ENCODE measurements at regions not wholly inside any gene's neighbourhood (a gene's known extent, or its start where the extent isn't known, plus 50 kb on each side); places are given as distances from the start of the nearest gene placed in this dataset.

- POLR2A ChIA-PET (ENCODE audit: unreplicated experiment) = interaction anchor here (0.7 kb wide), 1 partner anchor 25 kb away, joined by 5 read pairs; no protein-coding TSS in a partner anchor
- peak; percentile 3 to 41 for DNase-seq
- no peak overlapping the region for H3K4me2 ChIP-seq
Observed at GRCh38 chr12:59459966-59460660, 135.7 kb upstream of the SLC16A7 start.

GRCh38 chr12:59453475-59453874, 142.4 kb upstream of the SLC16A7 start:
- Histone ChIP-seq H3K79me2 (ENCODE audit: low read depth) (no peaks in the 10 kb centered on the region), H3K9me2 (ENCODE audit: insufficient read depth) (no peaks in the 10 kb centered on the region), H3K9me3 (ENCODE audit: insufficient read depth, low read depth) (no peaks in the 10 kb centered on the region), H3K27ac (no peak overlapping the region), H3K4me2 (no peak overlapping the region), H4K20me1 (ENCODE audit: insufficient read depth) (no peaks in the 10 kb centered on the region), H3K4me1 (replicated peaks; ENCODE audit: insufficient read depth) (no peaks in the 10 kb centered on the region), H2AFZ (no peak overlapping the region), H3F3A (ENCODE audit: insufficient read depth, low read depth) (no peaks in the 10 kb centered on the region), H3K27me3 (ENCODE audit: insufficient read depth, low read depth) (no peaks in the 10 kb centered on the region), H3K4me3 (no peak overlapping the region), H3K36me3 (ENCODE audit: low read depth) (no peaks in the 10 kb centered on the region)
- no TSS peak for BruUV-seq (replicated peaks)
- intact Hi-C loops (cut with micrococcal nuclease; ENCODE audit: unreplicated experiment) = no loop called here
- no peak for DNase-seq
- ChIA-PET POLR2A (ENCODE audit: unreplicated experiment) (interaction anchor here (0.7 kb wide), 1 partner anchor 12 kb away, joined by 5 read pairs; no protein-coding TSS in a partner anchor), CTCF (no interaction called here)
- TF ChIP-seq EZH2 (IDR thresholded peaks at IDR 0.05; ENCODE audit: low read depth) (no peak), CTCF (conservative IDR thresholded peaks at IDR 0.05) (no peak)

More at GRCh38 chr12:59459966-59460660, 135.7 kb upstream of the SLC16A7 start:
- Histone ChIP-seq H3K27me3 (ENCODE audit: insufficient read depth, low read depth) (no peaks in the 10 kb centered on the region), H3K27ac (no peak overlapping the region), H4K20me1 (ENCODE audit: insufficient read depth) (no peaks in the 10 kb centered on the region), H3K9me2 (ENCODE audit: insufficient read depth) (no peaks in the 10 kb centered on the region), H3K36me3 (ENCODE audit: low read depth) (no peaks in the 10 kb centered on the region), H3K4me1 (replicated peaks; ENCODE audit: insufficient read depth) (peaks cover 8% of the 10 kb centered on the region; the same call in 1 of the 2 replicates), H3K9me3 (ENCODE audit: insufficient read depth, low read depth) (no peaks in the 10 kb centered on the region), H3K4me3 (no peak overlapping the region), H3K79me2 (ENCODE audit: low read depth) (no peaks in the 10 kb centered on the region), H3F3A (ENCODE audit: insufficient read depth, low read depth) (no peaks in the 10 kb centered on the region), H2AFZ (peak overlapping the region; percentile 49; the same call in 1 of the 2 replicates)
- BruUV-seq (replicated peaks) = no TSS peak
- CTCF ChIA-PET = no interaction called here
- TF ChIP-seq EZH2 (IDR thresholded peaks at IDR 0.05; ENCODE audit: low read depth) (no peak), CTCF (conservative IDR thresholded peaks at IDR 0.05) (no peak)
- intact Hi-C loops (cut with micrococcal nuclease; ENCODE audit: unreplicated experiment) = no loop called here

- Histone ChIP-seq H3K4me2 (no peak overlapping the region), H3K79me2 (ENCODE audit: low read depth) (no peaks in the 10 kb centered on the region), H3K9me3 (ENCODE audit: insufficient read depth, low read depth) (no peaks in the 10 kb centered on the region), H3K27me3 (ENCODE audit: insufficient read depth, low read depth) (no peaks in the 10 kb centered on the region), H3K4me1 (replicated peaks; ENCODE audit: insufficient read depth) (no peaks in the 10 kb centered on the region), H3K36me3 (ENCODE audit: low read depth) (no peaks in the 10 kb centered on the region), H3F3A (ENCODE audit: insufficient read depth, low read depth) (no peaks in the 10 kb centered on the region), H3K27ac (no peak overlapping the region), H2AFZ (no peak overlapping the region), H3K9me2 (ENCODE audit: insufficient read depth) (no peaks in the 10 kb centered on the region), H3K4me3 (no peak overlapping the region), H4K20me1 (ENCODE audit: insufficient read depth) (no peaks in the 10 kb centered on the region)
- TF ChIP-seq EZH2 (IDR thresholded peaks at IDR 0.05; ENCODE audit: low read depth) (no peak), CTCF (conservative IDR thresholded peaks at IDR 0.05) (no peak)
- ChIA-PET POLR2A (ENCODE audit: unreplicated experiment) (no interaction called here), CTCF (no interaction called here)
- no peak for DNase-seq
- intact Hi-C loops (cut with micrococcal nuclease; ENCODE audit: unreplicated experiment) = no loop called here
- no TSS peak for BruUV-seq (replicated peaks)
Observed at GRCh38 chr12:59452746-59453145, 143.1 kb upstream of the SLC16A7 start.
